Astrocyte (in vitro differentiated cells and primary cell): ENCODE measurements at regions not wholly inside any gene's neighbourhood (a gene's known extent, or its start where the extent isn't known, plus 50 kb on each side); places are given as distances from the start of the nearest gene placed in this dataset.

Experiments
- DNase-seq: peaks from one replicate; pipeline ENCODE4 v3.0.0-alpha.2; 2010; ENCODE audit warnings: low read depth
- FAIRE-seq: peaks from 2 replicates; lab custom pipeline; 2011; peaks lifted over from hg19 to GRCh38; lab: Jason Lieb, UNC
- H2AFZ ChIP-seq: 2 replicates; pipeline ENCODE4 v1.6.0; 2012; ENCODE audit warnings: low read depth, low read length, inconsistent platforms
- H3K27ac ChIP-seq: 2 replicates; pipeline ENCODE4 v1.5.1; 2011; ENCODE audit warnings: low read depth, low read length, inconsistent platforms
- H3K27me3 ChIP-seq: 2 replicates; pipeline ENCODE4 v1.6.0; 2011; ENCODE audit warnings: low read length, inconsistent platforms; ENCODE audit not compliant: insufficient read depth
- H3K36me3 ChIP-seq: 2 replicates; pipeline ENCODE4 v1.5.1; 2011; ENCODE audit warnings: low read length, inconsistent platforms; ENCODE audit not compliant: insufficient read depth
- H3K4me1 ChIP-seq: 2 replicates; pipeline ENCODE4 v1.5.1; 2011; ENCODE audit warnings: low read length, inconsistent platforms; ENCODE audit not compliant: insufficient read depth
- H3K4me2 ChIP-seq: 2 replicates; pipeline ENCODE4 v1.6.0; 2012; ENCODE audit warnings: low read length, inconsistent platforms
- H3K4me3 ChIP-seq: 2 replicates; pipeline ENCODE4 v1.5.1; 2011; ENCODE audit warnings: low read depth, mild to moderate bottlenecking, low read length, inconsistent platforms; ENCODE audit not compliant: insufficient read depth
- H3K79me2 ChIP-seq: 2 replicates; pipeline ENCODE4 v1.6.0; 2012; ENCODE audit warnings: mild to moderate bottlenecking, low read length, inconsistent platforms; ENCODE audit not compliant: insufficient read depth
- H3K9ac ChIP-seq: 2 replicates; pipeline ENCODE4 v1.6.0; 2012; ENCODE audit warnings: mild to moderate bottlenecking, low read length, inconsistent platforms
- H3K9me3 ChIP-seq: 2 replicates; pipeline ENCODE4 v1.5.1; 2012; ENCODE audit warnings: low read depth, mild to moderate bottlenecking, low read length, inconsistent platforms; ENCODE audit not compliant: insufficient read depth
- H4K20me1 ChIP-seq: 2 replicates; pipeline ENCODE4 v1.6.0; 2012; ENCODE audit warnings: low read length, inconsistent platforms; ENCODE audit not compliant: insufficient read depth
- H3K27ac Mint-ChIP-seq: one replicate; pipeline ENCODE4 v1.8.0; 2021; ENCODE audit warnings: mild to moderate bottlenecking, mixed read lengths; ENCODE audit not compliant: unreplicated experiment
- H3K27me3 Mint-ChIP-seq: one replicate; pipeline ENCODE4 v1.8.0; 2021; ENCODE audit warnings: low read depth, mixed read lengths; ENCODE audit not compliant: unreplicated experiment
- H3K36me3 Mint-ChIP-seq: one replicate; pipeline ENCODE4 v1.8.0; 2021; ENCODE audit warnings: low read depth, mixed read lengths; ENCODE audit not compliant: unreplicated experiment
- H3K4me1 Mint-ChIP-seq: one replicate; pipeline ENCODE4 v1.8.0; 2021; ENCODE audit warnings: low read depth, mixed read lengths; ENCODE audit not compliant: unreplicated experiment
- H3K4me3 Mint-ChIP-seq: one replicate; pipeline ENCODE4 v1.8.0; 2021; ENCODE audit warnings: mild to moderate bottlenecking, moderate library complexity, mixed read lengths; ENCODE audit not compliant: unreplicated experiment
- H3K9me3 Mint-ChIP-seq: one replicate; pipeline ENCODE4 v1.8.0; 2021; ENCODE audit warnings: mild to moderate bottlenecking, mixed read lengths; ENCODE audit not compliant: unreplicated experiment
- CTCF ChIP-seq: IDR thresholded peaks from 2 replicates; pipeline ENCODE4 v1.5.1; 2011; ENCODE audit warnings: low read depth, mild to moderate bottlenecking, inconsistent platforms, low read length, moderate library complexity; ENCODE audit not compliant: insufficient read depth
- EZH2 ChIP-seq: IDR thresholded peaks from 2 replicates; pipeline ENCODE4 v1.6.1; 2012; ENCODE audit warnings: mild to moderate bottlenecking, low read length, inconsistent platforms; ENCODE audit not compliant: insufficient read depth

- Histone ChIP-seq H2AFZ (no peak overlapping the region), H4K20me1 (no peaks in the 10 kb centered on the region), H3K79me2 (no peaks in the 10 kb centered on the region), H3K27ac (no peak overlapping the region), H3K9me3 (no peaks in the 10 kb centered on the region), H3K4me1 (no peaks in the 10 kb centered on the region), H3K4me3 (no peak overlapping the region), H3K36me3 (no peaks in the 10 kb centered on the region), H3K9ac (no peak overlapping the region), H3K27me3 (no peaks in the 10 kb centered on the region), H3K4me2 (no peak overlapping the region)
- no peaks in the 10 kb centered on the region for H3K36me3 Mint-ChIP-seq
- DNase-seq (no peak), FAIRE-seq (no peak)
- no peaks in the 10 kb centered on the region for H3K9me3 Mint-ChIP-seq
- H3K4me1 Mint-ChIP-seq: peaks cover 18% of the 10 kb centered on the region
- H3K4me3 Mint-ChIP-seq: no peak overlapping the region
- H3K27ac Mint-ChIP-seq: no peak overlapping the region
- H3K27me3 Mint-ChIP-seq: no peaks in the 10 kb centered on the region
- TF ChIP-seq CTCF (no peak), EZH2 (no peak)
These were observed 188.1 kb upstream of the FAM241A start for GRCh38 chr4:111957116-111957515.

GRCh38 chr4:111957997-111958396, 187.3 kb upstream of the FAM241A start:
- DNase-seq (no peak), FAIRE-seq (no peak)
- no peaks in the 10 kb centered on the region for H3K27me3 Mint-ChIP-seq
- no peak overlapping the region for H3K9ac ChIP-seq
- H3K4me2 ChIP-seq: no peak overlapping the region
- no peaks in the 10 kb centered on the region for H3K9me3 ChIP-seq
- H4K20me1 ChIP-seq: no peaks in the 10 kb centered on the region
- H2AFZ ChIP-seq: no peak overlapping the region
- no peak overlapping the region for H3K4me3 Mint-ChIP-seq
- no peak overlapping the region for H3K27ac Mint-ChIP-seq
- H3K79me2 ChIP-seq: no peaks in the 10 kb centered on the region
- no peaks in the 10 kb centered on the region for H3K4me1 ChIP-seq
- no peaks in the 10 kb centered on the region for H3K36me3 Mint-ChIP-seq
- H3K36me3 ChIP-seq: no peaks in the 10 kb centered on the region
- peaks cover 14% of the 10 kb centered on the region for H3K4me1 Mint-ChIP-seq
- H3K27ac ChIP-seq: no peak overlapping the region
- no peaks in the 10 kb centered on the region for H3K27me3 ChIP-seq
- no peak overlapping the region for H3K4me3 ChIP-seq
- TF ChIP-seq EZH2: no peak
- TF ChIP-seq CTCF: no peak
- H3K9me3 Mint-ChIP-seq: no peaks in the 10 kb centered on the region

- Histone ChIP-seq H3K9ac (no peak overlapping the region), H4K20me1 (no peaks in the 10 kb centered on the region), H3K4me1 (no peaks in the 10 kb centered on the region), H2AFZ (no peak overlapping the region), H3K9me3 (no peaks in the 10 kb centered on the region), H3K79me2 (no peaks in the 10 kb centered on the region), H3K27ac (no peak overlapping the region), H3K4me2 (no peak overlapping the region), H3K4me3 (no peak overlapping the region), H3K36me3 (no peaks in the 10 kb centered on the region), H3K27me3 (no peaks in the 10 kb centered on the region)
- Mint-ChIP-seq H3K9me3 (no peaks in the 10 kb centered on the region), H3K4me1 (peaks cover 14% of the 10 kb centered on the region), H3K4me3 (no peak overlapping the region), H3K27me3 (no peaks in the 10 kb centered on the region), H3K36me3 (no peaks in the 10 kb centered on the region), H3K27ac (peak overlapping the region; percentile 79)
- peak; percentile 21 for DNase-seq
- no peak for TF ChIP-seq CTCF
- TF ChIP-seq EZH2: no peak
- FAIRE-seq: peak; percentile 55
These were observed 186.0 kb upstream of the FAM241A start for GRCh38 chr4:111959222-111959621.
